ENCODE measurements at regions not wholly inside any gene's neighbourhood (a gene's known extent, or its start where the extent isn't known, plus 50 kb on each side); places are given as distances from the start of the nearest gene placed in this dataset.

GRCh38 chr2:128821010-128821409 is 502.3 kb upstream of the HS6ST1 start (continued):
- TF ChIP-seq MAX (IDR thresholded peaks at IDR 0.05) (no peak), RXRA (IDR thresholded peaks at IDR 0.05) (no peak), FOXA1 (IDR thresholded peaks at IDR 0.05) (no peak), YY1 (IDR thresholded peaks at IDR 0.05) (no peak)
- TF ChIP-seq, protein P1, sequence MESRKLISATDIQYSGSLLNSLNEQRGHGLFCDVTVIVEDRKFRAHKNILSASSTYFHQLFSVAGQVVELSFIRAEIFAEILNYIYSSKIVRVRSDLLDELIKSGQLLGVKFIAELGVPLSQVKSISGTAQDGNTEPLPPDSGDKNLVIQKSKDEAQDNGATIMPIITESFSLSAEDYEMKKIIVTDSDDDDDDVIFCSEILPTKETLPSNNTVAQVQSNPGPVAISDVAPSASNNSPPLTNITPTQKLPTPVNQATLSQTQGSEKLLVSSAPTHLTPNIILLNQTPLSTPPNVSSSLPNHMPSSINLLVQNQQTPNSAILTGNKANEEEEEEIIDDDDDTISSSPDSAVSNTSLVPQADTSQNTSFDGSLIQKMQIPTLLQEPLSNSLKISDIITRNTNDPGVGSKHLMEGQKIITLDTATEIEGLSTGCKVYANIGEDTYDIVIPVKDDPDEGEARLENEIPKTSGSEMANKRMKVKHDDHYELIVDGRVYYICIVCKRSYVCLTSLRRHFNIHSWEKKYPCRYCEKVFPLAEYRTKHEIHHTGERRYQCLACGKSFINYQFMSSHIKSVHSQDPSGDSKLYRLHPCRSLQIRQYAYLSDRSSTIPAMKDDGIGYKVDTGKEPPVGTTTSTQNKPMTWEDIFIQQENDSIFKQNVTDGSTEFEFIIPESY (IDR thresholded peaks at IDR 0.05) = no peak

DNA sequence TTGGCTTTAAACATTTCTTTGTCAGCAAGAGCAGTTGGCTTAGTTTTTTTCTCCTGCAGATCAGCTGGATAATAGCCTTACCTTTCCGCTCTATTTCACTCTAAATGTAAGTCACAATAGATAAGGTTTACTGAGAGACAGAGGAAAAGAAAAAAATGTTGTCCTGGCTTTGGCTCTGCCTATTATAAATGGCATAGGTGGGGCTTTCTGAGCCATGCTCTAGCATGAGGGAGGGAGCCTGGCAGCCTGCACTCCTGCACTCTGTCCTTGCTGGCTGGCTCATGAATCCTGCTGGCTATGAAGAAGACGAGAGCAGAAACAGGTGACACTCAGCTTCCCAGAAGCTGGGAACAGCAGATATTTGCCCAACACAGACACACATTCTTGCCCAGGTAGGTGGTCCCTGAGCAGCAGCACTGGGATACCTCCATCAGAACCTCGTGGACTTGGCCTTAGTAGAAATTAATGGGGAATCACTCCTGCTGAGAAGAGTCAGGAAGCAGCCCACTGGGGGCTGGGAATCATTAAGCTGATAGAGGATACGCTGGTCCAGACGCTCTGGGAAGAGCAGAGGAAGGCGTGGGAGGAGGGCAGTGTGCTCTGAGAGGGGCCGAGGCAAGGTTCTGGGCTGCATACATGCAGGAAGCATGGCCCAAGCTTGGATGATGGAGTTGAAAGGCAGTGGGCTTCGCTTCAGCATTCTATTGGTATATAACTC is 514.4 kb upstream of the HS6ST1 start:
- no peaks in the 10 kb centered on the region for H3K9me3 ChIP-seq (ENCODE audit: control insufficient read depth in 4 of 4, low read length in 3 of 4)
- no peaks in the 10 kb centered on the region for H3K4me1 ChIP-seq (ENCODE audit: control insufficient read depth in 4 of 4, insufficient read depth in 4 of 4, low read length in 3 of 4)
- H3K27me3 ChIP-seq (ENCODE audit: control insufficient read depth in 4 of 4, insufficient read depth in 4 of 4, low read length in 3 of 4) = no peaks in the 10 kb centered on the region
- WGBS = 36% methylated on average over 8 of the region's 8 CpGs
- no peak overlapping the region for H3K9ac ChIP-seq (ENCODE audit: low read depth in 1 of 2, low read length in 2 of 2)
- H3K36me3 ChIP-seq (ENCODE audit: control insufficient read depth in 4 of 4, insufficient read depth in 3 of 4, low read depth in 1 of 4, low read length in 3 of 4) = no peaks in the 10 kb centered on the region
- TF ChIP-seq TAF1 (conservative IDR thresholded peaks at IDR 0.05) (no peak), EGR1 (IDR thresholded peaks at IDR 0.05; ENCODE audit: low read depth in 2 of 2) (no peak), REST (IDR thresholded peaks at IDR 0.05) (no peak), NR2F2 (IDR thresholded peaks at IDR 0.05) (no peak), JUND (IDR thresholded peaks at IDR 0.05) (no peak), CTCF (IDR thresholded peaks at IDR 0.05; ENCODE audit: low read depth, low read length, missing input control) (no peak), YY1 (IDR thresholded peaks at IDR 0.05) (no peak)
- H3K4me3 ChIP-seq (ENCODE audit: low read depth in 1 of 3, low read length in 3 of 3) = no peak overlapping the region
- no peak overlapping the region for H3K27ac ChIP-seq (ENCODE audit: low read depth in 1 of 2, low read length in 2 of 2)
- no peak for DNase-seq (ENCODE audit: low spot score)

- no peak overlapping the region for H3K27ac ChIP-seq (ENCODE audit: low read depth in 1 of 2, low read length in 2 of 2)
- no peaks in the 10 kb centered on the region for H3K36me3 ChIP-seq (ENCODE audit: control insufficient read depth in 4 of 4, insufficient read depth in 3 of 4, low read depth in 1 of 4, low read length in 3 of 4)
- 77% methylated on average over 6 of the region's 6 CpGs for WGBS
- TF ChIP-seq, protein P1 (IDR thresholded peaks at IDR 0.05) = no peak
- no peak for TF ChIP-seq NR2F2 (IDR thresholded peaks at IDR 0.05)
- no peak for TF ChIP-seq EGR1 (IDR thresholded peaks at IDR 0.05; ENCODE audit: low read depth in 2 of 2)
- TF ChIP-seq ATF3 (IDR thresholded peaks at IDR 0.05) = no peak
- no peak for TF ChIP-seq REST (IDR thresholded peaks at IDR 0.05)
- no peak for TF ChIP-seq HNF4A (conservative IDR thresholded peaks at IDR 0.05)
- TF ChIP-seq YY1 (IDR thresholded peaks at IDR 0.05) = no peak
- no peak for TF ChIP-seq TAF1 (conservative IDR thresholded peaks at IDR 0.05)
- no peak for TF ChIP-seq JUND (IDR thresholded peaks at IDR 0.05)
- no peak for TF ChIP-seq RAD21 (IDR thresholded peaks at IDR 0.05)
- TF ChIP-seq HNF4G (IDR thresholded peaks at IDR 0.05) = no peak
- TF ChIP-seq RXRA (IDR thresholded peaks at IDR 0.05) = no peak
These were observed 515.0 kb upstream of the HS6ST1 start for GRCh38 chr2:128833664-128834027.

More at GRCh38 chr2:128833664-128834027, 515.0 kb upstream of the HS6ST1 start:
- Histone ChIP-seq H3K4me1 (ENCODE audit: control insufficient read depth in 4 of 4, insufficient read depth in 4 of 4, low read length in 3 of 4) (no peaks in the 10 kb centered on the region), H3K9ac (ENCODE audit: low read depth in 1 of 2, low read length in 2 of 2) (no peak overlapping the region), H3K27me3 (ENCODE audit: control insufficient read depth in 4 of 4, insufficient read depth in 4 of 4, low read length in 3 of 4) (no peaks in the 10 kb centered on the region), H3K4me3 (ENCODE audit: low read depth in 1 of 3, low read length in 3 of 3) (no peak overlapping the region), H3K9me3 (ENCODE audit: control insufficient read depth in 4 of 4, low read length in 3 of 4) (no peaks in the 10 kb centered on the region)
- no peak for DNase-seq (ENCODE audit: low spot score)

Measured in liver (tissue), 8 donors.